Tongue (tissue), 1 donor: ENCODE measurements at regions not wholly inside any gene's neighbourhood (a gene's known extent, or its start where the extent isn't known, plus 50 kb on each side); places are given as distances from the start of the nearest gene placed in this dataset.
"Not testable (repeated sequence)": the region's sequence is repeated elsewhere in the genome, so short reads cannot be mapped to it uniquely, and the experiment has no call there.

Experiments used
- DNase-seq: peaks from one replicate; pipeline ENCODE4 v3.0.0-alpha.2; 2015

DNA sequence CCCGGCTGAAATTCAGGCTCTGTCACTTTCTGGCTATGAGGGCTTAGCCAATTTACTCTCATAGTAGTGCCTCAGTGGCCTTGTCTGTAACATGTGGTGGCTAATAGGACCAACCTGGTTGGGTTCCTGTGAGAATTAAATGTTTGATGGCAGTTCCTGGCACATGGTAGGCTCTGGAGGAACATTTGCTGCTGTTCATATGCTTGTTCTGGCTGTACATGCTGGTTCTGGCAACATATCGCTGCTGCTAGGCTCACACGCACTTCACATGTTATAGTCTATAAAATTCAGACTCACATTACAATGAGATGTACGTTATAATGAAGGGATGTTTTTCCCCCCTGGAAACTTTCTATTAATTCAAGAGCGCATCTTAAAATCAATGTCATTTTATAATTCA, 417.7 kb upstream of the GYPC start:
- DNase-seq, result no peak

DNA sequence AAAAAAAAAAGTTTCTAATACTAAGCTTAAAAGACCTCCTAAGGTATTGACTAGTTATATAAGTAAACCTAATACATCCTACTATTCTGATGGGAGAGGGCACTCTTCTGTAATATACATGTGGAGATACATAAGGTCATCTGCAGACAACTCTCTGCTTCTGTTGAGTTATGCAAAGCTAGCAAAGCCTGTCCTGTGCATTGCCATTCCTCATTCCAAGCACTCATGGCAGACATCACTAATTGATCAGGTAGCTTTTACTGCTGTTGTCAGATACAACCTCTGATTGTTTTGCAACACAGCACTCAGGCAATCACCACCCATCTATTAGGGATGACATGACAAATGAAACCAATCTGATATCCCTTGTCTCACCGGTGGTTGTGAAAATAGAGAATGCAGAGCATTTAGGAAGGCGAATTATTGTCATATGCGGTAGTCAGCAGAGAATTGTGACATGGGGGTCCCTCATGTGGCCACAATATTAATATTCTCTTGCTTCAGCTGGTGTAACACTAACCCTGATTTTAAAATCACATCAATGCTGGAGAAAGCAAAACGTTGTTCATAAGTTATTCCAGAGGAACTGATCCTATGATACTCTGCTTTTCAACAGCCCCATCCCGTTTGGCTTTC, 416.5 kb upstream of the GYPC start:
- DNase-seq, result no peak

DNA sequence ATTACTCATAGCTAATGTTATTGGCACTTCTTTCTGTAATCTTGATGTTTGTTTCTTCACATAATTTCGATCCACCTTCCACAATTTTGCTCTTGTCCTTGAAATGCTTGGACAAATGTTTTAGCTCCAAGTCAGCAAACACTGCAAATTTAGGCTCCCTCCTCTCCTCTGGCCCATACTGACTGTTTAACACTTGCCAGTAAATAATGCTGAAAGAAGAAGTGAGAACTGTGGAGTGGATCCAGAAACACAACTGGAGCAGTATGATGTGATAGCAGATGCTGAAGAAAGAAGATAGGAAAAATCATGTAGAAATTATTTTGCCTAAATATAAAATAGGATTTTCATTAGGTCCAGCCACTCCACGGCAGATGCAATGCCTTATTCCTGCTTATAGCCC, 415.0 kb upstream of the GYPC start:
- DNase-seq, result no peak

DNA sequence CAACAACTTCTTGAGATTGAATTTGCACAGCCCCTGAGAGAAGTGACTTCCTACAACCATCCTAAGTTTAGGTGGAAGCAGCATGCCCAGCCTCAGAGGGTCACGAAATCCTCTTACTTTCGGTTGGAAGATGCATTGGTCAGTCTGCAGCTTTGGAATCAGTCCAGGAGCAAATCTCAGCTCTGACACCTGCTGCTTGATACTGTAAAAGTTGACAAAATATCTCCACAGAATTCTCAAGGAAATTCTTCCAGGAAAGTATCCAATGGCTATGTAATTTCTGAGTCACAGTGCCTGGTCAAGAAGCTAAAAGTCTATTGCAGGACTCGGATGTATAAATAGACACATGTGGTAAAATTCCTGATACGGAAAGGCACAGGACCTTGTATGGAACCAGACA, 414.5 kb upstream of the GYPC start:
- DNase-seq, result no peak

DNA sequence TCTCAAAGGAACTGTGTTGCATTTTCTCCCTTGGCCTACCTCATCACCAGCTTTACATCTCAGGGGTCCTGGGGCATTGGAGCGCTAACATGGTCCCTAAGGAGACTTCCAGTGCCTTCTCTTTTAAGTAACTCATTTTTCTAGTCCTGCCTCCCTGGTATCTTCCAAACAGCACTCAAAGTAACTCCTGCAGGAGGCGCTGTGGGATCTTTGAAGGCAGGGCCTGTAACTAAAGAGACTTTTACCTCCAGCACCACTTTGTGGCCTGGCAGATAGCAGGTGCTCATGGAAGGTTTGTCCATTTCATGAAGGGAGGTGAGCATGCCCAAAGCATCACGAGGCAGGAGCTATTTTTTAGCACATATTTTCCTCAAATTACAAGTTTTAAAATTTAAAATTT, 411.0 kb upstream of the GYPC start:
- DNase-seq, result peak; percentile 39

DNA sequence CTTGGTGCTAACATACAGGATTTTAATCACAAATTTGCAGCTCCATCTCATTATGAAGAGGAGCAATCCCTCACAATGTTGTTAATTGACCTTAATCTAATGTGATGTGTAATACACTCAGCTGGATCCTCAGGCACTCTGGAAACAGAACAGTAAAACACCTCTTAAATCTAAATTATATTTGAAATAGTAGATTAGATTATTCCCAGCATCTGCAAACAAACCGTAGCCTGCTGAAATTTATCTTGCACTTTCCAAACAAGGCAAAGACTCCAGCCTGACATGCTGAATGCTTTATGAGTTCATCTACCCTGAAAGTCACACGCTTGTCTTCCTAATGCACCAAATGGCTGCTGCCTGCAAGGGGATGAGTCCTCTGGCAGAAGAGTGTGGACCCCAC, 402.3 kb upstream of the GYPC start:
- no peak for DNase-seq

DNA sequence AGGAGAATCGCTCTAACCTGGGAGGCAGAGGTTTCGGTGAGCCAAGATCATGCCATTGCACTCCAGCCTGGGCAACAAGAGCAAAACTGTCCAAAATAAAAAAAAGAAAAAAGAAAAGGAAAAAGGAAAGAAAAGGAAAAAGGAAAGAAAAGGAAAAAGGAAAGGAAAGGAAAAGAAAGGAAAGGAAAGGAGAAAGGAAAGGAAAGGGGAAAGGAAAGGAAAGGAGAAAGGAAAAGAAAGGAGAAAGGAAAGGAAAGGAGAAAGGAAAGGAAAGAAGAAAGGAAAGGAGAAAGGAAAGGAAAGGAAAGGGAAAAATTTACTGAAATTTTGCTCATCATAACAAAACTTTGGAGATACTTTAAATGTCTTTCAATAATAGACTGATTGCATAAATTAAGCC, 391.3 kb upstream of the GYPC start:
- DNase-seq, result no peak

DNA sequence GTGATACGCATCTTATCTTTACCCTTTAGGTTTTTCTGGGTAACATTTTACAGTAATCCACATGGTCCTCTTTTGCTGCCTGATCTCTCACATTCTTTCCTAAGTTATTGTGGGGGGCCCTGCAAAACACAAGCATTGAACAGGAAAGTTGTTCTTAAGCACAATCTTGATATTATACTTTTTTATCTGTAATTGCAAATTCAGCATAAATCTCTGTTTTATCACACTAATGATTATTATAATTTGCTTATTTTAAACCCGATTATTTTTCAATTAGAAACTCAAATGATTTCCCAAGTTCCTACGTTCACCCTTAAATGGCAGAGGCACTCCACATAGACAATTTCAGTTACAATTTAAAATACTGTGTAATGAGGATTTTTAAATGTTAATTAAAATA, 386.0 kb upstream of the GYPC start:
- no peak for DNase-seq

DNA sequence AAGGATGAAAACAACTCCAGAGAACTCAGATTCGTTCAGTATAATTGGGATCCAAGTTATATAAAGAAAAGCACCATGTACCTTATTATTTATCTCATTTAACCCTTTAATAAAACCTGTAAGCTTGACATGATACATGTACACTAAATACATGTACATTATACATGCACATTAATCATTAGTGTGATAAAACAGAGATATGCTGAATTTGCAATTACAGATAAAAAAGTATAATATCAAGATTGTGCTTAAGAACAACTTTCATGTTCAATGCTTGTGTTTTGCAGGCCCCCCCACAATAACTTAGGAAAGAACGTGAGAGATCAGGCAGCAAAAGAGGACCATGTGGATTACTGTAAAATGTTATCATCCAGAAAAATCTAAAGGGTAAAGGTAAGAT, 385.4 kb upstream of the GYPC start:
- DNase-seq, result no peak

DNA sequence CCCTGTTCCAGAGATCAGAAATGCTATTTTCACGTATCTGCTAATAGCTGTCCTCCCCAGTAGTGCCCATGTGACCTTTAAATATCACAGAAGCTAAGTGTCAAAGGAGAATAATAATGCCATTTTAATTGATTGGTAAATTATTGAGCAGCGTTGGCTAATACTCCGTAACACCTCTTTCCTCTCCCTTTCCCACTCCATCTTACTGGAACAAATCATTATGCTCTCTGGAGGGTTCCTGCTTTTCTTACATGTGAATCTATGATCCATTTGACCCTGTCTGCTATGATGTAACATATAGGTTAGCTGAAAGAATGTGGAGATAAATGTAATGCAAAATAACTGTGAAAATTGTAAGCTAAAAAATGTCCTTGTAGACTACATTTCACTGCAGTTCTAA, 383.6 kb upstream of the GYPC start:
- DNase-seq, result no peak

DNA sequence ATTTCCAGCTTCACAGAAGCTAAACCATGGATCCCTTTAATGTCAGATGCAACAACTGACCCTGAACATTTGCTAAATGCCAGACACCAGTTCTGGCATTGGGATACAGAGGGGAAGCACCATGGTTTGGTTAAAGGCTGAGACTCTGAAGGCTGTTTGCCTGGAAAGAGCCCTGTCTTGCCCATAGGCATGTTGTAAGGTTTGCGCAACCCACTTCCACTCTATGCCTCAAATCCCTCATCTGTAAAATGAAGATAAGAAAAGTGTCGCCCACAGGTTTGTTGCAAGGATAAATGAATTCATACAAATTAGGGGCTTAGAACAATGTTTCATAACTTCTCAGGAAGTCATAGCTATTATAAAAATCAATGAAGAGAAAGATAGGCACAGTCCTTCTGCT, 380.9 kb upstream of the GYPC start:
- no peak for DNase-seq

DNA sequence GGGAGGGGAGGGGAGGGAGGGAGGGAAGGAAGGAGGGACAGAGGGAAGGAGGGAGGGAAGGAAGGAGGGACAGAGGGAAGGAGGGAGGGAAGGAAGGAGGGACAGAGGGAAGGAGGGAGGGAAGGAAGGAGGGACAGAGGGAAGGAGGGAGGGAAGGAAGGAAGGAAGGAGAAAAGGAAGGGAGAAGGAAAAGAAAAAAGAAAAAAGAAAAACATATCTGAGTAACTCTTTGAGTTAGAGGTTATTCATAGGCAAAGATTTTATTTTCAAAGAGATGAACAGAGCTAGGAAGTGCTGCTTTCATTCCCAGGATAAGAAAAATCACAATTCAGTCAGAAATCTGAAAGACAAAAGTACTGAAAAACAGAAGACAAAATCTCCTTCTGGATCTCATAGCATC, 379.7 kb upstream of the GYPC start:
- DNase-seq, result not testable (repeated sequence)

DNA sequence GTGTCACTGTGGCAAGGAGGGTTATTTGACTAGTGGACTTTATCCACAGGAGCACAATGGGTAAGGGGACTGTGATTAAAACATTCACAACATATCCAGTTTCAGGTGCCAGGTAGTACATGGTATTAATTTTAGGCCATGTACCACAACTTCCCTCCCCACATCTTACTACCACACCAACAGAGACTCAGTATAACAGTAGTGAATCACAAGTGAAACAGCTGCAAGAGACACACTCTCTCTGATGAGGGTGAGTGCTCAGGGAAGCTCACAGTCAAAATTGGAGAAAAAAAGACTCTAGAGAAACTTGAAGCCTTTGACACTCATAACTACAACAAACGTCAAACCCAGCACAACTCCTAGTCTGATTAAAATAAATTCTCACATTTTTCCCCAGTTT, 367.6 kb upstream of the GYPC start:
- no peak for DNase-seq

DNA sequence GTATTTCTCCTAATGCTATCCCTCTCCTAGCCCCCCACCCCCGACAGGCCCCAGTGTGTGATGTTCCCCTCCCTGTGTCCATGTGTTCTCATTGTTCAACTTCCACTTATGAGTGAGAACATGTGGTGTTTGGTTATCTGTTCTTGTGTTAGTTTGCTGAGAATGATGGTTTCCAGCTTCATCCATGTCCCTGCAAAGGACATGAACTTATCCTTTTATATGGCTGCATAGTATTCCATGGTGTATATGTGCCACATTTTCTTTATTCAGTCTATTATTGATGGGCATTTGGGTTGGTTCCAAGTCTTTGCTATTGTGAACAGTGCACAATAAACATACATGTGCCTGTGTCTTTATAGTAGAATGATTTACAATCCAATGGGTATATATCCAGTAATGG, 362.0 kb upstream of the GYPC start:
- DNase-seq, result not testable (repeated sequence)

DNA sequence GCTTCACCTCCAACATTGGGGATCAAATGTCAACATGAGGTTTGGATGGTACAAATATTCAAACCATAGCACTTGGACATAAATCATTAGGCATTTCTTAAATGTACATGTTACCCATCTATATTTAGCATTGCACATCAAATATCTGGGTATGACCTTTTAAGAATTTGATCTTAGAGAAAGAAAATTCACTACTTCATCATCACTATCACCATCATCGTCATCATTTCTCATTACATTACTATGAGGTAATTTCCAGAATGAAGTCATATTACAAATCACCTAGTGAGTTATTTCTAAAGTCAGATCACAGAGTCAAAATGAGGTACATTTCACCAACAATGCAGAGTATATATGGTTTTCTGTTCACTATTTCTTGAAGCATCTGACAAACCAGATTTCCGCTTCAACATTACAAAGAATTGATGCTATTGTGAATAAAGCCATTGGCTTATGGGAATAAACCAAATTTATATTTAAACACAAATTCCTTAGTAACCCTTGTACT, 356.4 kb upstream of the GYPC start:
- no peak for DNase-seq

DNA sequence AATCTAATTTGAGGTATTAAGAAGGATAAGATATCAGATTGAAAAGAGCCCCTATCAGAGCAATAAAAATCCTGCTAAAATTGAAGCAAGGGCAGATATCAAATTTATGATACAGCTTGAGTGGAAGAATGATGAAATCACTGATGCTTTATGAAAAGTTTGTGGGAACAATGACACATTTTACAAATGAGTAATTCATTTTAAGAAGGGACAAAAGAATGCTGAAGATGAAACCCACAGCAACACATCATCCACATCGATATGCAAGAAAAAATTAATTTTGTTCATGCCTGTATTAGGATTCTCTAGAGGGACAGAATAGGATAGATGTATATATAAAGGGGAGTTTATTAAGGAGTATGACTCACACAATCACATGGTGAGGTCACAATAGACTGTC, 355.6 kb upstream of the GYPC start:
- no peak for DNase-seq

DNA sequence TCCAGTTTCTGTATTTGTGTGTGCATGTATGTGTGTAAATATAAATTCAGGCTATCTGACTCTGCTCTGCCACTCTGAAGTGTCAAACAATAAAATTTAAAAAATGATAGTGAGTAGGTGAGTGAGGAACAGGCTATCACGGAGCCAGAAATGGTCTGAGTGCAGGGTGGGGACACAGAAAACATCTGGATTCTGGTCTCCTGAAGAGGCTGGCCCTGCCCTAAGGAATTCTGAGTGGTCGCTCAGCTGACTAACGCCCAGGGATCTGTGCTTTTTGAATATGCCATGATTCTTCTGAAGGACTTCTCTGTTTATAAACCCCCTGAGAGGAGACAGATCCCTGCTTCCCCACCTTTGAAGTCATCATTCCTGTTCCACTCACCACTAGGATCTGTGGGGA, 353.9 kb upstream of the GYPC start:
- DNase-seq, result no peak

DNA sequence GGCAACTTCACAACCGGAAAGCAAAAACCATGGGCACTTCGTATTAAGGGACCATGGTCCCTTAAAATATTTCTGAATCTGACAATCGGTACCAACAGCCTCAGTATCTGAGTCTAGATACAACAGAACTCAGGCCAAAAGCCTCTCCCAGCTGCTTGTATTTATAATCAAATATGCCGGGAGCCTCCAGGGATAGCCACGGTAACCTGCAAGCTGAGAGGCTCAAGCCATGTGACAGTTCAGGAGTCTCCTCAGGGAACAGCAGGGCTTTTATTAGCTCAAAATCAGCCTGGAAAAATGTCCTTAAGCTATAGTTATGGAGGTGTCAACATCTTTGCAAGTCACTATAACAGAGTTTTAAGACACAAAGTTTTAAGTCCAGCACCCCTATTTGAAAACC, 352.8 kb upstream of the GYPC start:
- no peak for DNase-seq

DNA sequence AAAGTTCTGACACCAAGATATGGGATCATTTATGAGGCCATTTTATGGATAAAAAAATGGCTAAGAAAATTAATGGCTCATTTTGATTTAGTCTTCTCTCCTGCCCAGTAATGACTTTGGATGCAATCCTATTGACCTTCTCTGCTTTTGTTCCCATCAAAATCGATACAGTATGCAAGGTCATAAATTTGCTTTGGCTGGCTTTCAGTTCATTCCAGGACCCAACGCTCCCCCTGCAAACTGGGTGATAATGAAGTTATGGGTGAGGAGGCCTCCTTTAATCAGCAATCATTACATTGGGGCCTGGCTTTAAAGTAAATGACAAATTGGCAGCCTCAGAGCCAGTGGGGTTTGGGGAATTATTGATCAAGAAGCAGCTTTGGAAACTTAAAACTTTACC, 351.8 kb upstream of the GYPC start:
- DNase-seq, result no peak

DNA sequence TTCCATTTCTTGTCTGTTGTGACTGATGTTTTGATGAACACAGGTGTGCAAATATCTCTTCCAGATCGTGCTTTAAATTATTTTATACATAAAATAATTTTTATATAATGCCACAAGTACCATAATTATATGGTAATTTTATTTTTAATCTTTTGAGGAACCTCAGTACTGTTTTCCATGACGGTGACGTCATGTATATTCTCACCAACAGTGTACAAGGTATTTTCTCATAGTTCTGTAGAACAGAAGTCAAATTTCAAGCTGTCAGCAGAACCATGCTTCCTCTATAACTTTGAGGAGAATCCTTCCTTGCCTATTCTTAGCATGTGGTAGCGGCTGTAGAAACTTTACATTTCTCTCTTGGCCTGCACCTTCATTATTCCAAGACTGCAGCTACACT, 349.4 kb upstream of the GYPC start:
- no peak for DNase-seq

DNA sequence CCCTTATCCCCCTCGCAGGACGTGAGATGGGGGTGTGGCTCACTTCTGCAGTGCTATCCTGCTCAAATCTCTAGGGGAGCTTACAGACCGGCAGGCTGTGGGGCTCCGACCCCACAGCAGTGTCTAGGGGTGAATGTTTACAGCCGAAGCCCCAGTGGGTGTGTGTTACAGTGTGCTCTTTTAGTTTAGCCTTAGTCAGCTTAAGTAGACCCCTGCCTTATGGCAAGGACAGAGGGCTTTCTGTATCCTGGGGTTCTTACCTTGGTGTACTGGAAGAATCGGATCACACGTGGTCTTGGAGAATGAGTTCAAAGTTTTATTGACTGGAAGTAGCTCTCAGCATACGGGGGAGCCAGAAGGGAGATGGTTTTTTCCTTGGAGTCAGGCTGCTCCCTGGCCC, 348.2 kb upstream of the GYPC start:
- no peak for DNase-seq

DNA sequence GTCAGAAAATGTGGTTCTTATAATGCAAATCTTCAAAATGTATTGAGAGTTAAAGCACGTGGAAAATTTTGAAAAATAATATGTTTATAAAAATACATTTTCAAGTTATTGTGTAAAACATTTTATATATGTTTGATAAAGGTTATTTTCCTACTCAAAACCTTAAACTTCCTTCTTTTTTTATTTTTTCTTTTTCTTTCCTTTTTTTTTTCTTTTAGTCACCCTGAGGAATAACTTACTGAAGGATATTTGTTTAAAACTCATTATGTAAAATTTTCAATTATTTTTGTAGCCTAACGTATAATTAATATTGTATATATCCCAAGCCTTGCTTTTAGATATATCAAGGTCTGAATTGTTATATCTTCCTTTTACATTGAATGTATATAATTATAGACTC, 346.8 kb upstream of the GYPC start:
- DNase-seq, result no peak

DNA sequence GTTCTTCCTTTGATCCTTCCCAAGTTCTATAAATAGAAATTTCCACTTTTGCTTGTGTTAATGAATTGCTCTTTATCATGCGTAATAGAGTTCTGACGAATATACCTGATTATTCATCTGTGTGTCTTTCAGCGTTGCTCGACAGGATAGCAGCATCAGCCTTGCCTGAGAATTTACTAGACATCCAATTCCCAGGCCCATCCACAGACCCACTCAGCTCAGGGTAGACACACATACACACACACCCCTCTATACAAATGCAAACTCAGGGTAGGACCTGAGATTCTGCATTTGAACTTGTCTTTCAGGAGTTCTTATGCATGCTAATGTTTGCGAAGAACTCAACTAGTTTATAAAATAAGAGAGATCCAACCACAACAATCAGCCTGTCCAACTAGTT, 343.4 kb upstream of the GYPC start:
- DNase-seq, result no peak

DNA sequence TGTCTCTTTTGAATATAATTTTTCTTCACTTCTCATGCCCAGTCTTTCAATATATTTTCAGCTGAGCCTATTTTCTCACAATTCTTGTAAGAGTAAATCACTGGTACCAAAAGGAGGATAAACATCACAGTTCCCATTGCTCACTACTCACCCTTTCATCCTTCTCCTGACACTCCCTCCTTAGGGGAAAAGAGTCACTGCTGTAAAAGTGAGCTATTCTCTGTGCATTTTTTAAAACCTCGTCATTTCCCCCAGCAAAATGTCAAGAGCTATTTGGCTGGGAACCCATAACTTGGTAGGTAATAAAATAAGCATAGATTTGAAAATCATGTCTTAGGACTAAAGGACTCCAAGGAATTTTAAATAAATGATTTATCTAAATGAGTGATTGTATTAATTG, 340.1 kb upstream of the GYPC start:
- DNase-seq, result no peak

DNA sequence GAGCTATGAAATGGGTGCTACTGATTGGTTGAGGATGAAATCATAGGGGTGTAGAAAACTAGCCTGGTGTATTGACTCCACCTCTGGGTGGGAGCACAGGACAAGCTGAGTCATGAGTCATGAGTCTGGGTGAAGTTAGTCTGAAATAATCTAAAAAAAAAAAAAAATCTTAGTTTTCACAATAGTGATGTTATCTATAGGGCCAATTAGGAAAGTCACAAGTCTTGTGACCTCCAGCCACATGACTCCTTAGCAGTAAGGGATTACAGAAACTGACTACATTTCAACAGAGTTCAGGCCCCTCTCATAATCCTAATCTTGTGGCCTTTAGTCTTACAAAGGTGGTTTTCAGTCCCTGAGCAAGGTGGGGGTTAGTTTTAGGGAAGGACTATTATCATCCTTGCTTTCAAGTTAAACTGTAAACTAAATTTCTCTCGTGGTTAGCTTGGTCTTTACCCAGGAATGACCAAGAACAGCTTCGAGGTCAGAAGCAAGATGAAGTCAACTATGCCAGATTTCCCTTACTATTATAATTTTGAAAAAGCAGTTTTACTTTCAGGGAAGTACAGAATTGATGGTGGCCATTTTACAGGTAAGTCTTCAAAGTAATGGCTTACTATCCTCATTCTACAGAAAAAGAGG, 338.0 kb upstream of the GYPC start:
- DNase-seq, result no peak
